ENCODE measurements at regions not wholly inside any gene's neighbourhood (a gene's known extent, or its start where the extent isn't known, plus 50 kb on each side); places are given as distances from the start of the nearest gene placed in this dataset.

- H2AFZ ChIP-seq (ENCODE audit: low read length) = no peak overlapping the region
- intact Hi-C loops (cut with micrococcal nuclease; ENCODE audit: unreplicated experiment) = no loop called here
- no peaks in the 10 kb centered on the region for H3K4me1 ChIP-seq (ENCODE audit: insufficient read depth, low read length, poor library complexity, severe bottlenecking)
- no peak overlapping the region for H3K4me3 ChIP-seq (ENCODE audit: low read depth, low read length, poor library complexity, severe bottlenecking)
- H3K36me3 ChIP-seq (ENCODE audit: insufficient read depth, low read length) = no peaks in the 10 kb centered on the region
- no peaks in the 10 kb centered on the region for H3K79me2 ChIP-seq (ENCODE audit: insufficient read depth, low read depth, low read length)
- no peaks in the 10 kb centered on the region for H3K9me2 ChIP-seq (ENCODE audit: insufficient read depth, low read length)
- H3K9me3 ChIP-seq (ENCODE audit: low read length) = no peaks in the 10 kb centered on the region
- BruUV-seq (replicated peaks) = no TSS peak
- no peaks in the 10 kb centered on the region for H4K20me1 ChIP-seq (ENCODE audit: insufficient read depth, low read length)
- ChIA-PET POLR2A (no interaction called here), CTCF (ENCODE audit: unreplicated experiment) (no interaction called here)
- no peak overlapping the region for H3K4me2 ChIP-seq (ENCODE audit: low read length)
- H3K27ac ChIP-seq (ENCODE audit: low read depth, low read length, poor library complexity, severe bottlenecking) = no peak overlapping the region
- TF ChIP-seq CTCF (conservative IDR thresholded peaks at IDR 0.05; ENCODE audit: low read length) (no peak), EZH2phosphoT487 (IDR thresholded peaks at IDR 0.05; ENCODE audit: borderline replicate concordance, low read depth, low read length) (no peak)
- DNase-seq (ENCODE audit: low spot score) = no peak
These were observed 193.6 kb downstream of the MTRR start for GRCh38 chr5:8062521-8062920.

GRCh38 chr5:8068078-8068477 lies 199.1 kb downstream of the MTRR start:
- H3K4me2 ChIP-seq (ENCODE audit: low read length) = no peak overlapping the region
- DNase-seq (ENCODE audit: low spot score) = no peak
- TF ChIP-seq EZH2phosphoT487 (IDR thresholded peaks at IDR 0.05; ENCODE audit: borderline replicate concordance, low read depth, low read length) = no peak
- no peak for TF ChIP-seq CTCF (conservative IDR thresholded peaks at IDR 0.05; ENCODE audit: low read length)
- CTCF ChIA-PET (ENCODE audit: unreplicated experiment) = no interaction called here
- no TSS peak for BruUV-seq (replicated peaks)
- H3K27ac ChIP-seq (ENCODE audit: low read depth, low read length, poor library complexity, severe bottlenecking) = no peak overlapping the region
- H3K36me3 ChIP-seq (ENCODE audit: insufficient read depth, low read length) = no peaks in the 10 kb centered on the region
- H3K4me1 ChIP-seq (ENCODE audit: insufficient read depth, low read length, poor library complexity, severe bottlenecking) = no peaks in the 10 kb centered on the region
- H3K79me2 ChIP-seq (ENCODE audit: insufficient read depth, low read depth, low read length) = no peaks in the 10 kb centered on the region
- no peak overlapping the region for H2AFZ ChIP-seq (ENCODE audit: low read length)
- POLR2A ChIA-PET = no interaction called here
- H3K4me3 ChIP-seq (ENCODE audit: low read depth, low read length, poor library complexity, severe bottlenecking) = no peak overlapping the region
- no peaks in the 10 kb centered on the region for H4K20me1 ChIP-seq (ENCODE audit: insufficient read depth, low read length)
- H3K9me3 ChIP-seq (ENCODE audit: low read length) = no peaks in the 10 kb centered on the region
- intact Hi-C loops (cut with micrococcal nuclease; ENCODE audit: unreplicated experiment) = no loop called here
- H3K9me2 ChIP-seq (ENCODE audit: insufficient read depth, low read length) = no peaks in the 10 kb centered on the region

- H2AFZ ChIP-seq (ENCODE audit: low read length) = no peak overlapping the region
- H3K79me2 ChIP-seq (ENCODE audit: insufficient read depth, low read depth, low read length) = no peaks in the 10 kb centered on the region
- H3K27ac ChIP-seq (ENCODE audit: low read depth, low read length, poor library complexity, severe bottlenecking) = no peak overlapping the region
- ChIA-PET CTCF (ENCODE audit: unreplicated experiment) (no interaction called here), POLR2A (no interaction called here)
- no TSS peak for BruUV-seq (replicated peaks)
- no peaks in the 10 kb centered on the region for H3K4me1 ChIP-seq (ENCODE audit: insufficient read depth, low read length, poor library complexity, severe bottlenecking)
- H3K36me3 ChIP-seq (ENCODE audit: insufficient read depth, low read length) = no peaks in the 10 kb centered on the region
- H4K20me1 ChIP-seq (ENCODE audit: insufficient read depth, low read length) = no peaks in the 10 kb centered on the region
- no peaks in the 10 kb centered on the region for H3K9me3 ChIP-seq (ENCODE audit: low read length)
- no peak for TF ChIP-seq EZH2phosphoT487 (IDR thresholded peaks at IDR 0.05; ENCODE audit: borderline replicate concordance, low read depth, low read length)
- TF ChIP-seq CTCF (conservative IDR thresholded peaks at IDR 0.05; ENCODE audit: low read length) = no peak
- H3K4me3 ChIP-seq (ENCODE audit: low read depth, low read length, poor library complexity, severe bottlenecking) = no peak overlapping the region
- no peak overlapping the region for H3K4me2 ChIP-seq (ENCODE audit: low read length)
- DNase-seq (ENCODE audit: low spot score) = no peak
- H3K9me2 ChIP-seq (ENCODE audit: insufficient read depth, low read length) = no peaks in the 10 kb centered on the region
- intact Hi-C loops (cut with micrococcal nuclease; ENCODE audit: unreplicated experiment) = no loop called here
These were observed 201.2 kb downstream of the MTRR start for GRCh38 chr5:8070138-8070537.
